KBM-7 (cell line): ENCODE measurements at regions not wholly inside any gene's neighbourhood (a gene's known extent, or its start where the extent isn't known, plus 50 kb on each side); places are given as distances from the start of the nearest gene placed in this dataset.
"Not testable (repeated sequence)": the region's sequence is repeated elsewhere in the genome, so short reads cannot be mapped to it uniquely, and the experiment has no call there.

Source experiments
- DNase-seq: peaks from one replicate; pipeline ENCODE4 v3.0.0-alpha.2; 2015
- in situ Hi-C: fragments of 300-500 bp; cut with MboI; formaldehyde crosslinking; loops from 2 replicates; pipeline ENCODE4 v1.14.3; 2020; ENCODE audit warnings: low sequenced_read_pairs, low pct_unique_long_range_greater_than_20kb, mixed read lengths

- in situ Hi-C loops, result no loop called here
- no peak for DNase-seq
These were observed 1645.4 kb upstream of the SPRY2 start for GRCh38 chr13:81986308-81986707.

GRCh38 chr13:81957121-81957520, 1616.2 kb upstream of the SPRY2 start:
- no peak for DNase-seq
- in situ Hi-C loops, result no loop called here

- DNase-seq, result peak; percentile 38
- in situ Hi-C loops, result no loop called here
These were observed 1589.1 kb upstream of the SPRY2 start for GRCh38 chr13:81929988-81930387.

- DNase-seq, result no peak
- in situ Hi-C loops, result no loop called here
These were observed 1586.4 kb upstream of the SPRY2 start for GRCh38 chr13:81927347-81927746.

DNA sequence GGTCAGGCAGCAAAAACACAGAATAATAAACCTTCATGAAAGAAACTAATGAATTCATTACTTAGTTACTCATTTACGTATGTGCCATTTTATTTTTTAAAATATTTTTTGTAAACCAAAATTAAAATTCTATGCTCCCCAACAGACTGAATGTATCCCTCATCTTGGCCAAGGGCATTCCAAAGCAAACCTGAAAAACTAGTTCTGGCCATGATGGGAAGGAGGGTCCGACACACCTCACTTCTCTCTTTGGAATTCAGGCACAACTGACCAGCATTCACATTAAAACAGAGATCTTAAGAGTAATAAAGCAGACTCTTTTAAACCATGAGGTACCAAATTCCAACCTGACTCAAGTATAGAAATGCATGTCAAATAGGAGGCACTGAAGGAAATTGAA, 1576.9 kb upstream of the SPRY2 start:
- no peak for DNase-seq
- in situ Hi-C loops, result no loop called here

- in situ Hi-C loops, result no loop called here
- no peak for DNase-seq
These were observed 1575.5 kb upstream of the SPRY2 start for GRCh38 chr13:81916461-81916860.

GRCh38 chr13:81907787-81908372, 1567.0 kb upstream of the SPRY2 start:
- no peak for DNase-seq
- in situ Hi-C loops, result no loop called here

GRCh38 chr13:81888855-81889254, 1547.9 kb upstream of the SPRY2 start:
- in situ Hi-C loops, result no loop called here
- DNase-seq, result no peak

DNA sequence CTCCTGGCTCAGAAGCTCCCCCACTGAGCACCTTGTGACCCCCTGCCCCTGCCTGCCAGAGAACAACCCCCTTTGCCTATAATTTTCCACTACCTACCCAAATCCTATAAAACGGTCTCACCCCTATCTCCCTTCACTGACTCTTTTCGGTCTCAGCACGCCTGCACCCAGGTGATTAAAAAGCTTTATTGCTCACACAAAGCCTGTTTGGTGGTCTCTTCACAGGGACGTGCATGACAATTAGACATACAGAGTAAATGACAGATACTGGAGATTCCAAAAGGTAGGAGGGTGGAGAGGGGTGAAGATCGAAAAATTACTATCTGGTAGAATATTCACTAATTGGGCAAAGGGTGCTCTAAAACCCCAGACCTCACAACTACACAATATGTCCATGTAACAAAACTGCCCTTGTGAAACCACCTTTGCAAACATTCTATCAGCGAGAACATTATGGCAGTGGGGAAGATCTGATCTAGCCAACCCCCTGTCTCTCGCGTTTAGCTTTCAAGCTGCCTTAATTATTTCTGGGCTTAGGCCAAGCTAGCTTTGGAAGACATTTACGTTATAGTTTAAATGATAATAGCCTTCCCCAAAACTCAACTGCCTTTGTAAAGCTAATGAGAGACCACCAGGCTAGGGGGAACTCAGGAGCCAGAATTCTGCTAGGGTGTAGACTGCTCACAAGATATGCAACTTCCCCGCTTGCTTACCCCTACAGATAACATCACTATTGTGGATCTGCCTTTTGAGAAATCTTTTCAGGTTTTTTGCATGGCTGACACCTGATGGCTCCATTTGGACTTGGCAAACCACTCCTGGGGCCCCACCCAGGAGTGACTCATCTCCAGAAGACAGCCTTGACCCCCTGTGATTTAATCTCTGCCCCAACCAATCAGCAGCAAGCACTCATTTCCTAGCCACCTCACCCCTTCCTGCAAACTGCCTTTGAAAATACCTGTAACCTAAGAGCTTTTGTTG, 1534.0 kb upstream of the SPRY2 start:
- in situ Hi-C loops, result no loop called here
- no peak for DNase-seq

DNA sequence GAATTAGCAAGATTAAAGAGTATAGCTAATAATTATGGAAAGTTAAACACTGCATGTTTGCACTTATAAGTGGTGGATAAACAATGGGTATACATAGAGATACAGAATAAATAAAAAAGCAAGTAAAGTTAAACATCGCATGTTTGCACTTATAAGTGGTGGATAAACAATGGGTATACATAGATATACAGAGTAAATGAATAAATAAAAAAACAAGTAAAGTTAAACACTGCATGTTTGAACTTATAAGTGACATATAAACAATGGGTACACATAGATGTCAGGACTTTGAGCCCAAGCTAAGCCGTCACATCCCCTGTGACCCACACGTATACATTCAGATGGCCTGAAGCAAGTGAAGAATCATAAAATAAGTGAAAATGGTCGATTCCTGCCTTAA, 1533.3 kb upstream of the SPRY2 start:
- in situ Hi-C loops, result no loop called here
- no peak for DNase-seq

DNA sequence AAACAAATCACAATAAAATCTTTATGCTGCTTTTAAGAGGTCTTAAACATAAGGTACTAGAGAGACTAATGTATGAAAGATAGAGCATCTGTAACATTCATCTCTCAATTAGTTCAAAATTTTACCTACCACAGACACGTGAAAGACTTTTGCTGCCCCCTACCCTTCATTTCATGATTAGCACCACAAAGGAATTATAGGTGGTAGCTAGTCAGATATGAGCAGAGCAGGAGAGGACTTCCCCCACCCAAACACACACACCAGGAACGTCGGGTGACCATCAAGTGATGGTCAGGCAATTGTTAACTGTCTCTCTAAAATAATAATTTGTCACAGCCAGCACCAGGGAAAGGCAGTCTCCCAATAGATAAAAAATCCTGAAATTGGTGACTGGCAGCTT, 1531.7 kb upstream of the SPRY2 start:
- DNase-seq, result peak; percentile 37
- in situ Hi-C loops, result no loop called here

DNA sequence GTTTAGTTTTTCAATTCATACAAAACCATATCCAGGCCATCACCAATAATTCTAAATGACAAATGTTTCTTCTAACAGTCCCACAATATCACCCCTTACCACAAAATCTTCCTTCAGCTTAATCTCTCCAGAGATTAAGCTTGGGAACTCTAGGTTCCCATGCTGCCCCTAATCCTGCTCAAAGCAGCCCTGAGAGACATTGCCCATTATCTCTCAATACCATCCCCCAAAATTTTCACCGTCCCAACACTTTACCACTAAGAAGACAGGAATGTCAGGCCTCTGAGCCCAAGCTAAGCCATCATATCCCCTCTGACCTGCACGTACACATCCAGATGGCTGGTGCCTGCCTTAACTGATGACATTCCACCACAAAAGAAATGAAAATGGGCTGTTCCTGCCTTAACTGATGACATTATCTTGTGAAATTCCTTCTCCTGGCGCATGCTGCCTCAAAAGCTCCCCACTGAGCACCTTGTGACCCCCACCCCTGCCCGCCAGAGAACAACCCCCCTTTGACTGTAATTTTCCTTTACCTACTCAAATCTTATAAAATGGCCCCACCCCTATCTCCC, 1530.9 kb upstream of the SPRY2 start:
- DNase-seq, in situ Hi-C loops: not testable (repeated sequence)

DNA sequence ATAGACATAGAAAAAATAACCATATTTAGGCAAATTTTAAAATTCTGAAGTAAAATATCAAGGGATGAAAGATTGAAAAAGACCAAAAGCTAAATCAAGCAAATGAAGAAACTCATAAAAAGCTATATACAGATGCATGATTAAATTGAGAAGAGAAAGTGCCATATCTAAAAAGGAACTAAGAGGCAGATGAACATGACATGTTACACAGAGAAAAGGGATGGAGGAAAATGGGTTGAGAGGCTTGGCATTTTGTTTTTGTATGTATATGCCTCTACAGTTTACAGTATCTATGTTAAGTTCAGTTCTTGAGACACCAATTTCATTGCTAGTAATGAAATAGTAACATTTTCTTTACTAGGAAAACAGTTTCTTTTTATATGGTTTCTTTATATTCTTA, 1507.4 kb upstream of the SPRY2 start:
- no peak for DNase-seq
- in situ Hi-C loops, result no loop called here

DNA sequence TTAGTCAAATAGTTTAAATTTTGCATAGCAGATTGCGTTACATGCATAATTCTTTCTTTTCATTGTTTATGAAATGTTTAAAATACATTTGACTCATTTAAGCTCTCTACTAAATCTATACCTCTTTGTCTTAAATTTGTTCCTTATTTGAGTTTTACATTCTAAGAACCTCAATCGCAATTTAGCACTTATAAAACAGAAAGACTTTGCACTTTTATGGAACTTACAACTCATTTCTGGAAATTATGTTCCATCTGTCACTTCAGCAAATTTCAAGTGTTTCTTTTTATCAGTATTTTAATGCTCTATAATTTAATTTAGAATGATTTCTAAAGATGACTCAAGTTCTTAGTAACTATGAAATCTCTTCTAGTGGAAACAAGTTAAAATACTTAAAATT, 1505.8 kb upstream of the SPRY2 start:
- DNase-seq, result no peak
- in situ Hi-C loops, result no loop called here

GRCh38 chr13:81821259-81821658, 1480.3 kb upstream of the SPRY2 start:
- in situ Hi-C loops, result no loop called here
- DNase-seq, result no peak

GRCh38 chr13:81800433-81800832, 1459.5 kb upstream of the SPRY2 start:
- DNase-seq, result no peak
- in situ Hi-C loops, result no loop called here

DNA sequence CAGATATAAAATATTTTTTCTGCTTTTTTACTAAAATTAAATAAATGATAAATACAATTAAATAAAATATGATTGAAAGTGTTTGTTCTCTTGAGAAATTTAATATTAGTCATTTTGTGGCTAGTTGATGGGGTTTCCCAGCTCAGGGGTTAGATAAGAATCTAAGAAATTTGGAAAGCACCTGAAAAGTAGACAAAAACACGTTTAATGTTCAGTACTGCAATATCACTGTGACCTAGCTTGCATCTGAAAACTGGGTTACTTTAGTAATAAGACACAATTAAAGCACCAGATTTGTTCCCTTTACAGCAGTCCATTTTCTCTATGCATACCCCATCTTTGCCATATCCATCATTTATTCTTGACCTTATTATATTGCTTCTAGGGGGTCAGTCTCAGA, 1454.8 kb upstream of the SPRY2 start:
- in situ Hi-C loops, result no loop called here
- DNase-seq, result no peak

- in situ Hi-C loops, result no loop called here
- DNase-seq, result no peak
These were observed 1450.7 kb upstream of the SPRY2 start for GRCh38 chr13:81791641-81792040.

GRCh38 chr13:81781471-81781870, 1440.5 kb upstream of the SPRY2 start:
- in situ Hi-C loops, result no loop called here
- no peak for DNase-seq

- DNase-seq, result no peak
- in situ Hi-C loops, result no loop called here
These were observed 1439.0 kb upstream of the SPRY2 start for GRCh38 chr13:81779876-81780275.
